Stimulated activated CD4-positive, alpha-beta T cell treated with anti-CD3 and anti-CD28 coated beads, Interleukin-12 subunit alpha, Interleukin-12 subunit beta, amount 100 ng/mL, for 4 hours (primary cell): ENCODE measurements at regions not wholly inside any gene's neighbourhood (a gene's known extent, or its start where the extent isn't known, plus 50 kb on each side); places are given as distances from the start of the nearest gene placed in this dataset.
A peak's percentile ranks its signal among the peaks of the same experiment; 100 is the strongest.
"Not testable (repeated sequence)": the region's sequence is repeated elsewhere in the genome, so short reads cannot be mapped to it uniquely, and the experiment has no call there.

Source experiments
- DNase-seq: peaks from one replicate; pipeline ENCODE4 v3.0.0-alpha.2; 2020

DNA sequence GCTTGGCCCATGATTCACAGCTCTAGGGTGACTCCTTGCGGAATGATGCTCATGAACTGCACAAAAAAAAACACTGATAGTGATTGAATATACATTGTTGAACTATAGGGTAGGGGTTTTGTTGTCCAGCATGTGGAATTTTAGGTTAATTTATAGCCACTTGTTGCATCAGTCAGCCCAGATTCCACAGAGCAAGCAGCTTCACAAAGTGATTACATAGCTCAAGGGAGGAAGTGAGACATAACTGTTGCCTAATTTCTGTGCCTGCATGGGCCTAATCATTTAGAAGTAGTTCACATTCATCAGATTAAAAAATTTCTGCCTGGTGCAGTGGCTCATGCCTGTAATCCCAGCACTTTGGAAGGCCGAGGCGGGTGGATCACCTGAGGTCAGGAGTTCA, 142.2 kb upstream of the ZNF722 start:
- not testable (repeated sequence) for DNase-seq

DNA sequence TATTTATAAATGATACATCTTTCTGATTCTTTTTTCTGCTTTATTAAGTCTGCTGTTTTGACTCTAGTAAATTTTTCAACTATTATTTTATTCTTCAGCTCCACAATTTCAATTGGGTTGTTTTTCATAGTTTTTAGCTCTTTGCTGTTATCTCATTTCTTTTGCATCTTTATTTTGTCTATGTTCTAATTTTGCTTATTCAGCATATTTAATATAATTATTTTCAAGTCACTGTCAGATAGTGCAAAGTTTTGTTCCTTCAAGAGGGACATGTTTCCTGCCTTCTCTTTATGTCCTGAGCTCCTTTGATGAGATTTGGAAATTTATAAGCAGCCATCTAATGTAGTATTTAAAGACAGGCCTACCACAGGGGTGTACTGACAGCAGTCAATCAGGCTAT, 131.5 kb upstream of the ZNF722 start:
- DNase-seq: no peak

DNA sequence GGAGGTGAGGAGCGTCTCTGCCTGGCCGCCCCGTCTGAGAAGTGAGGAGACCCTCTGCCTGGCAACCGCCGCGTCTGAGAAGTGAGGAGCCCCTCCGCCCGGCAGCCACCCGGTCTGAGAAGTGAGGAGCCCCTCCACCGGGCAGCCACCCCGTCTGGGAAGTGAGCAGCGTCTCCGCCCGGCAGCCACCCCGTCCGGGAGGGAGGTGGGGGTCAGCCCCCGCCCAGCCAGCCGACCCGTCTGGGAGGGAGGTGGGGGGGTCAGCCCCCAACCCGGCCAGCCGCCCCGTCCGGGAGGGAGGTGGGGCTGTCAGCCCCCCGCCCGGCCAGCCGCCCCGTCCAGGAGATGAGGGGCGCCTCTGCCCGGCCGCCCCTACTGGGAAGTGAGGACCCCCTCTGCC, 124.4 kb upstream of the ZNF722 start:
- not testable (repeated sequence) for DNase-seq

DNA sequence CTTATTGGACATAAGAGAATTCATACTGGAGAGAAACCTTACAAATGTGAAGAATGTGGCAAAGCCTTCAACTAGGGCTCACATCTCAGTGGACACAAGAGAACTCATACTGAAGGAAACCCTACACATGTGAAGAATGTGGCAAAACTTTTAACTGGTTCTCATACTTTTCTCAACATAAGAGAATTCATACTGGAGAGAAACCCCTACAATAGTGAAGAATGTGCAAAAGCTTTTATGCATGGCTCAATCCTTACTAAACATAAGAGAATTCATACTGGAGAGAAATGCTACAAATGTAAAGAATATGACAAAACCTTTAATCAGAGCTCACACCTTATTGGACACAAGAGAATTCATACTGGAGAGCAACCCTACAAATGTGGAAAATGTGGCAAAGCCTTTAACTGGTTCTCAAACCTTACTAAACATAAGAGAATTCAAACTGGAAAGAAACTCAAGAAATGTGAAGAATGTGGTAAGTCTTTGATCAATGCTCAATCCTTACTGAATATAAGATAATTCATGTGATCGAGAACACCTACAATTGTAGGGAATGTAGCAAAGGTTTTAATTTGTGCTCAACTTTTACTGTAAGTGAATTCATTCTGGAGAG, 121.8 kb upstream of the ZNF722 start:
- no peak for DNase-seq

DNA sequence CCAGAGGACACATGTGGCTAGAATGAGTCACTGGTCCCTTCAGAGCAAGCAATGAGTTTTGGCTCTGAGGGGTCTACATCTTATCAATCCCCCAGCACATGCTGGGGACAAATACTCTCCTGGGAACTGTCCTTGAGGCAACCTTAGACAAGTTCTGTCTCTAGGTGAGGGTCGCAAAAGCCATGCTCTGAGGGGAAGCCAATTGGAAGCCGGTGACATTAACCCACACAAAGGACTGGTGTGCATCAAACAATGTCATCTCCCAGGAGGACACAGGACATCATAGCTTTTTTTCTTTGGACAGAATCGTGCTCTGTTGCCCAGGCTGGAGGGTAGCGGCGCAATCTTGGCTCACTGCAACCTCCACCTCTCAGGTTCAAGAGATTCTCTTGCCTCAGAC, 111.6 kb upstream of the ZNF722 start:
- DNase-seq: no peak

DNA sequence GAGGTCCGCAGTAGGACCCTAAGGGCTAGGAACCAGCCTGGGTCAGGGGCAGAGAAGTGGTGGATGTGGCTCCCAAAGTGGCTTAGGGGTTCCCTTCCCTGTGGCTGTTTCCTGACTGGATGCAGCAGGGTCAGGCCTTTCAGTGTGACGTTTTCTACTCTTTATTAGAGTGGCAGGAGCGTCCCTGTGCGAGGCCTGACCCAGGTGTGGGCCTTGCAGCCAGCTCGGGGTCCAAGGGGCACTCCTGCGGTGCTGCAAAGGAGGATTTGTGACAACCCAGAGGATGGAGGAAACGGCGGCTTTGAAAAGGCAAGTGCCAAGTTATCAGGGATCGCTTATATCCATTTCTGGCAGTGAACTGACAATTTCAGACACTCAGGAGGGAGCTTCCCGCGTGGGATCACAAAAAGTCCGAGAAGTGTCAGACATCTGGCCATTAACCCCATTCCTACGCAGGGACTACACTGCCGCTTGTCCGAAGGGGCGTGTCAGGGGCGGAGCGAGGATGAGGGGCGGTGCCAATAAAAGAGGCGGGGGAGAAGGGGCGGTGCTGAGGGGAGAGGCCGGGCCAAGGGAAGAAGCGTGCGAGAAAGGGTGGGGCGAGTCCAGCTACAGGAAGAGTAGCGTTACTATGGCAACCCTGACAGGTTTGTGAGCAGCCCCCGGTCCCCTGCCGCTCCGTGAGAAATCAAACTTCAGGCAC, 98.8 kb upstream of the ZNF722 start:
- peak; percentile 76 for DNase-seq

DNA sequence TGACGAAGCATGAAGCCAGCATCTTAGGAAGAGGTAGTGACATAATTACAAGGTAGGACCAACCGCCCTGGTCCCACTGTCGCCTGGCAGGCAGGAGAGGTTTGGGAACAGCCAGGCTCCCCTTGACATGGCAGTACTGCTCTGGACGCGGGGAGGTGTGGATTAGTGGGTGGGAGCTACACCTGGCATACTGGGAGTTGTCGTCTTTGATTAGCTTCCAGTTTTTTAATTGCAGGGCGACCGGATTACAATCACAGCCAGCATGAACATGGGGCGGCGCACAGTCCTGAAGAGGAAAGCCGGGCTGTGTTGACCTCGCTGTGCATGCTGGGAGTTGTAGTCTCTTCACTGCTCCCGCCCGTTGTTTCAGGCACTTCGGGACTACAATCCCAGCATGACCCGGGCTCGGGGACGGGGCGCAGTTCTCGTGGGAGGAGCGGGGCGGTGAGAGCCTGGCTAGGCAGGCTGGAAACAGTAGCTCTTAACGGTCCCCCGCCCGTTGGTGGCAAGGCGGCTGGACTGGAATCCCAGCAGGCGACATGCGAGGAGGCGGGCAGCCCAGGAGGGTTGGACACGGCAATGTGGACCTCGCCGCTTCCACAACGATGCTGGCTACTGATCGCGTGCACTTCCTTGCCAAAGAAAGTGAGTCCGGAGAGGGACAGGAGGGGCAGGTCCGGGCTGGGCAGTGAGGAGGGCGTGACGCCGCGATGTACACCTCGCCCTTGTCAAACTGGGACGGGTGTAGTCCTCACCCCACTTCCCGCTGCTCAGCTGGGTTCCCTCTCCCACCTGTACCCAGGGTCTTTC, 98.0 kb upstream of the ZNF722 start:
- DNase-seq: peak; percentile 85

DNA sequence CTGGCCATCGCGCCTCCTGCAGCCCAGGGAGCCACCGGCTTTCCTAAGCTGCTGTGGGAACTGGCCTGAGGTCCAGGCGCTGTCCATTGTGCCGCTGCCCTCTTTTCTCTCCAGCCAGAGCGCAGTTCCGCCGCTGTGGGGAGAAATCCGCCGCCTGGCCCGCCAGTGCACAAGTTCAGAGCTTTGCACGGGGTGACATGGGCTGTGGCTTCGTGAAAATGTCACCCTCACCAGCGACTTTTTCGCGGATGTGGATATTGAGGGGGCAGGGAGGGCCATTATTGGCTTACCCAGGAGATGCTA, 97.5 kb upstream of the ZNF722 start:
- not testable (repeated sequence) for DNase-seq

DNA sequence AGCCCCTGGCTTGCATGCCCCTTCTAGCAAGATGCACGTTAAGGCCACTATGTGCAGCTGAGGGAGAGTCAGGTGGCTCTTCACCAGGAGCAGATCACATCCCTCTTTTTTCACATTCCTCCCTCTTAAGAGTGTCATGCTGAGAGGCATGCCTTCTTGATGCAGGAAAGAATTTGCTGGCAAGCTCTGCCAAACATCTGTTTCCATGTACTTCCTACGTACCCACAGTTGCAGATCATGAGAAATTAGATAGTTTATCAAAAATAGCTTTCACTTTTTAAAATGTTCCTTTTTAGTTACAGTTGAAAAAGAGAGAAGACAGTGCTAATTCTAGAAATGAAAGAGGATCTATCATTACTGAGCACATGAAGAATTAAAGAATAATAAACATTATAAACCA, 79.7 kb upstream of the ZNF722 start:
- DNase-seq: no peak

DNA sequence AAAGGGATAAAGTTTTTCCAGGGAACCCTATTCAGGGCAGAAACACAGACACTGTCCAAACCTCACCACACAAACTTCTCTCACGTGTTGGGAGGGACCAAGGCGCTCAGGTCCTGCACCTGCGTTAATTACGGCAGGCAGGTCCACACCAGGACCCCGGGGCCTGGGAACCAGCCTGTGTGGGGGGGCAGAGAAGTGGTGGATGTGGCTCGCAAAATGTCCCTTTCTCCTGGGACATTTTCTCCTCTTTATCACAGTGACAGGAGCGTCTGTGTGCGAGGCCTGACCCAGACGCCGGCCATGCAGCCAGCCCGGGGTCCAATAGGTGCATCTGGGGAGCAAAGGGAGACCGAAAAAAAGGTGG, 73.4 kb upstream of the ZNF722 start:
- peak; percentile 5 for DNase-seq

DNA sequence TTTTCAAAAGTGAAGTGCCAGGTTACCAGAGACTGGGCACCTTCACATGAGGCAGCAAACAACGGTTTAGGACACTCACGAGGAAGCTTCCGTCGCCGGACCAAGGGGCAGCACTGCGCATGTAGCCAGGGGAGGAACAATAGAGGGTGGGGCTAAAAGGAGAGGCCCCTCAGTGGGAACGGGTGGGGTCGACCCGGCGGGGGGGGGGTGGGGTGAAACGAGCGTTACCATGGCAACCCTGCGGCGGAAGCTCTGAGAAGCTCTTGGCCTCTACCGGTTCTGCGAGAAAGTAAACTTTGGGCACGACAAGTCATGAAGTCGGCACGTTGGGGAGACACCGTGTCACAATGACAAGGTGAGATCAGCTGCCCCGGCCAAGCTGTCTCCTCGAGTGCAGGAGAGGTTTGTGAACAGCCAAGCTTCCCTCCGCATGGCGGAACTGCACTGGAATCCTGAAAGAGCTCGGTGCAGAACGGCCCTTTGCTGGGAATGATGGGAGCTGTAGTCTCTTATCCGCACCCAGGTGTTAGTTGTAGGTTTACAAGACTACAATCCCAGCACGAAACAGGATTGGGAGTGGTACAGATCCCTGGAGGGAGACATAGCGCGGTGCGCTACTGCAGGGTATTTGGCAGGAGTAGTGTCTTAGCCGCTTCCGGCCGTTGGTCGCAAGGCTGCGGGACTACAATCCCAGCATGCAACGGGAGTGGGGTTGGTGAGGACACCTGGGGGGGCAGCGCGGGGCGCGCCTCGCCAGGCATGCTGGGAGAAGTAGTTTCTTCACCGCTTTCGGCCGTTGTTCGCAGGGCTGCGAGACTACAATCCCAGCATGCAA, 72.8 kb upstream of the ZNF722 start:
- peak; percentile 84 for DNase-seq

DNA sequence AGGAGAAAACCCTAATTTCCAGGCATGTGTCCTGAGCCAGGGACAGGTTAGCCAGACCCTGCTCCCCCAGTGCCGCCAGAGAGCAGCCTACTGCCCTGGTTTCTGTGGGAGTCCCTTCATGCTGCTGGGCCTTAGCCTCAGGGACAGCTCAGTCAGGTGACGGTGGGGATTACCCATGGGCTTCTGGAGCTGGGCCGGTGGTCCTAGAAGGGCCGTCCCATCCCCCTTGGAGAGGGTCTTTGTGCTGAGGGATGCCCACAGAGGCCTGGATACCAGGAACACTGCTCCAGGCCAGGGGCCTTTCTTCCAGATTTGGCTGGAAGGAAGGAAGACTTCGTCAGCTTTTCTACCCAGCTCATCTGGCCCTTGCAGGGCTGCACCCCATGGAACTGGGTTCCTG, 71.4 kb upstream of the ZNF722 start:
- no peak for DNase-seq

DNA sequence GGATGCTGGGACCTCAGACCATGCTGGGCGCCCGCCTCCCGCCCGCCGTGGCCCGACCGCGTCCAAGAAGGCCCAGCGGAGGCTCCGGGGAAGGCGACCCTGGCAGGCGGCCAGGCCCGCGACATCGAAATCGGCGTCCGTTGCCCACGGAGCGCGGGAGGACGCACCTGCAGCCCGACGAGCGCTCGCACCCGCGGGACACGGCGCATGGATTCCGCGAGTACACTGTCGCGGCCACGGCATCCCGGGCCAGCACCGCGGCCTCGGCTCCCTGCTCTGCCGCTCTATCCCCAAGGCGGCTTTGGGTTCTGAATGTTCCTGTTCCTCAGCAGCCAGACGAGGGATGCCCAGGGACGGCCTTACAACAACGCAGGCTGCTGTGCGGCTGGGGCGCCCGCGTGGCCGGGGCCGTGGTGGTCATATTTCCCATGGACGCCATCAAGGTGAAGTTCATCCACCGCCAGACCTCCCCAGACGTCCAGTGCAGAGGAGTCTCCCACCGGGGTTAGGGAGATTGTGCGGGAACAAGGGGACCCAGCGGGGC, 67.5 kb upstream of the ZNF722 start:
- no peak for DNase-seq

DNA sequence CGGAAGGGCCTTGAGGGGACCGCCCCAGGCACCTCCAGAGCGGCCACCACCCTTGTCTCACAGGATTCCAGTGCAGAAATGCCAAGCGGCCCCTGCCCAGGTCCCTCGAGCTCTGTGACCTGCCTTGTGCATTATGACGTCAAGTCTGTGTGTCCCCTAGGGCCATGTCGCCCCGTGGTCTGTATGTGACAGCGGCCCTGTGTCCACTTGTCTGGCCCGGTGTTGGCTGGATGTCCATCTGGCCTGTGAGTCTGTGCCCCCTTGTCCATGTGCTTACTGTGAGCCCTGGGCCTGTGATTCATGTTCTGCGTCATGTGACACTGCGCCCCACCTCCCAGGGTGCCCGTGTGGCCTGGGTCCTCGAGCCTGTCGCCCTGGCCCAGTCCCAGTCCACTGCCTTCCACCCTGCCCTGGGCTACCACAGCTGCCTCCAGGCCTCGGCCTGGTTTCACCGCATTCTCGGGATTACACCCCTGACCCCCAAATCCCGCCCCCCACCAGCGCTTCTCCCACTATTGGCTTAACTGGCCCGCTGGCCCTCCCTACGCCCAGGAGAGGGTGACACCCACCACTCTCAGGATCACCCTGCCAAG, 66.6 kb upstream of the ZNF722 start:
- no peak for DNase-seq
